NAMALWA (cell line): ENCODE measurements at regions not wholly inside any gene's neighbourhood (a gene's known extent, or its start where the extent isn't known, plus 50 kb on each side); places are given as distances from the start of the nearest gene placed in this dataset.
A peak's percentile ranks its signal among the peaks of the same experiment; 100 is the strongest.

Source experiments
- DNase-seq: peaks from one replicate; pipeline ENCODE4 v3.0.0-alpha.2; 2015; ENCODE audit warnings: low spot score

DNA sequence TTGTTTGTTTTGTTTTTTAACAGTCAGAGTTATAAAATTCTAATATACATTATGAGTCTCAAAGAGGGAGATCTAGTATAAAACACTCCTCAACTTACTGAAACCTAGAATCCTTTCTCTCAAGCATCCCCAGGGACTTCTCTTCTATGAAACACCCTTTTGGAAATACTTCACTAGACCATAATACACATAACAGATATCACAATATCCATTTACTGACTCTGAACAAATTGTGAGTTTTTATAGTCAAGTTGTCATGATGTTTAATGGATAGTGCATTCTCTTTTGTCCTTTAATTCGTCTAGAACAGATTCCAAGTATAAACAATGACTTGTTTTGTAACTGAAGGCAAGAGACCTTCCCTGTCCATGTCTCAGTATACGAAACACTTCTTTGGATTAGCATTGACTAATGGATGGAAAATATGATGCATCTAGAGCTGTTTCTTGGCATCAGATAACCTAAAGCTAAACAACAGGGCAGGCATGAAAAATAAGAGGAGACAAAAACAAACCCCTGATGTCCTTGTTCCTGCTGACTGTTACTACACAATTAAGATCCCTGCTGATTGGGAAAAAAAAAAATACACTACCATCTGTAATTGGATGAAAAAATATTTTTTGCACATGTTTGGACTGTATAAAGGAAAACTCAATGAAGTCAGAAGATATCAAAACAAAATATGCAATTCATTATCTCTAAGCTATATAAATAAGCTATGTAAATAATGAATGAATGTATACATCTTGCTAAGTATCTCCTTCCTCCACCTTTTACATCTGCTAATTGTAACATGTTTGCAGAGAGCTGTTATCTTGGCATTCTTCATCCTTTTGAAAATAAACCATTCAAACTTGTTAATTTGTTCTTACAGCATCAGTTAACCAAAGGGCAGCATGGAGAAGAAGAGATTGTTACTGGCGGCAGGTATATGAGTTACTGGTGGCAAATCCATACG lies 214.2 kb downstream of the LACC1 start:
- DNase-seq, result no peak

DNA sequence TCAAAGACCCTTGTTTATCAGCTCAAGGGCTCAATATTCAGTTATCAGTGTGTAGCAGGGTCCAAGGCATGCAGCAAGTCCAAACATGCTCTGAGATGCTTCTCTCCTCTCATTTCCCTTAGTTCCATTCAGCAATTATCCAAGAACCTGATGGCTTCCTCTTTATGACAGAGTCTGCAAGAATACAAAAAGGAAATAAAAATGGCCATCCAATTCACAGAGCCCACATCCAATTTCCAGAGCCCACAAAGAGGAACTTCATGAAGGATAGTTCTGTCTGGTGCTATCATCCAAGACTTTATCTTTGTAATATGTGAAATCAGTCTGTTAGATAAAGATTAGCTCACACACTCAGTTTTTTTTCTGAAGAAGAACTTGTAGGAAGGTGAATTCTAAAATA lies 217.2 kb downstream of the LACC1 start:
- no peak for DNase-seq

DNA sequence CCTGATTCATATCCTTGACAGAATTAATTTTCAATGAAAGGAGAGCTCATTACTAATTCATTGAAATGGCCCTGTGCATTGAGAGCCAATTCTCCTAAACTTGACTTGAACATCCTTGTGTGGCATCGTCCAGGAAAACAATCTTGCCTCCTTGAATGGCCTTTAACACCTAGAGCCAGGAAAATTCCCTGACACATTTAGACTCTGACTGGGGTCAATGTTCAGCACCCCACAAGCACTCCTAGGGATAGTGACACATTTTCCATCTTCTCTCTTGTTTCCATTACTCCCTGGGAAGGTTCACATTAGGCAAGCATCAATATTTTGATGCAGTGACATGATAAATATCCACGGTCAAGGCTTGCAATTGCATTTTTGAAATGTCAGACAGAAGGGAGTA lies 218.9 kb downstream of the LACC1 start:
- no peak for DNase-seq

DNA sequence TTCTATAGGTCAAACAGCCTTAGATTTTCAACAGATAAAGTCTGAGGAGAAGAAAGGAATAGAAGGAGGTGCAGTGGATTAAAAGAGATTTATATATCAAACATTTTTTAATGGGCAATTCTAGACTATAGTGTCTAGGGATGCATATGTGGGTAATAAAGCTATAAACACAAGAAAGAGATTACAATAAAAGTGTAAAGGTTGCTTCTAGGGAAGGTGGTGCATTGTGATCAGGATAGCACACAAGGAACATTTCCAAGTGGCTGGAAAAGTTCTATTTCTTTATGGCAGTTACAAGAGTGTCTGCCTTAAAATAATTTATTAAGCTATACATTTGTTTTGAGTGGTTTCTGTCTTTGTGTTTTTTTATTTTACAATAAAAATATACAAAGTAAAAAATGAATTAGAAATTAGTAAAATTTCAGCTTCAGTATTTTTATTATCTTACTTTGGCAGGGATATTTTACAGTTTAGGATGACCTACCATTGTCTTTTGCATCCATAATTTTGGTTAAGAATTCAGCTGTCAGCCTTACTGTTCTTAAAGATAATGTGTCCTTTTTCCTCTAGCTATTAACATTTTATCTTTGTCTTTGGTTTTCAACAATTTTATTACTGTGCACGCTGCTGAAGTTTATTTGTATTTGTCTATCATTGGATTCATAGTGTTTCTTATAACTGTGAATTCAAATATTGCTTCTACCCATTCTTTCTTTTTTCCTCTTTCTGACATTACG lies 221.8 kb downstream of the LACC1 start:
- DNase-seq, result no peak

DNA sequence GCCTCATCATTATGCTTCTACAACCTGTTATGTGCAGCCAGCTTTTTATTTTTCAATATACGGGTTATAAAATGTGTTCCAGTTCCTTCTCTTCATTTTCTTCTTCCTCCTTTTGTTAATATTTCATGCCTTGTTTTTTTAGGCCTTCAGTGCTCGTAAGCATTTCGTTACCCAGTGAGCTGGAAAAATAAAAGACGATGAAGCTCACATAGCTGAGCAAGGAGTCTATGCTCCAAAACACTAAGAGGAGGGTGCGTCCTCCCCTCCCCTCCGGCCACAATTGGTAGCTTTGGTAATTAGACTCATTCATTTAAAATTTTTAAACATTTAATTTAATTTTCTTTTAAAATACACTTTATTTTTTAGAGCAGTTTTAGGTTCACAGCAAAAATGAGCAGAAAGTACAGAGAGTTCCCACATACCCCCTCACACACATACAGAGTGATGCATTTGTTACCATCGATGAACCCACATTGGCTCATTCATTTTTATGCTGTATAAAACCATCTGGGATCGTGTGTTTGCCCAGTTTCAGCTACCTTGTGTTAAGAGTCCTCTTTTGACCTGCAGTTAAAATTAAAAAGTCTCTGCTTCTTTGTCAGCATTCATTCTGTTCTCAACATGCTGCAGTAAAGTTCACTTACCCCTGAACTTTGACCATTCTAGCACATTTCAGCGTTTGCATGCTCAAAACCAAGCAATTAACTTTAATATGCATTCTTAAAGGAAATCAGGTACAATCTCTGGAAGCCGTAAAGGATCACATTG lies 223.9 kb downstream of the LACC1 start:
- DNase-seq, result no peak

DNA sequence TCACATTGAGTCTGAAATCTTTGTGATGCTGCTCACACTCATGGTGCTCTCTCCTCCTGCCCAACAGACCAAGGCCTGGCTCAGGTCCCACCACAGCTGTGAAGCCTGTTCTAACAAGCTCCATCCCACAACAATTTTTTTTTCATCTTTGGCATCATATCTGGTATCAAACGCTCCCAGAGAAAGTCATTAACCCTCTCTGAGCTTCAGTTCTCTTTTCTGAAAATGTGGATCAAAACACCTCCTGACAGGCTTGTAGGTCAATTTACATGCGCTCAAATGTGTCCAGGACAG lies 224.4 kb downstream of the LACC1 start:
- DNase-seq, result no peak

DNA sequence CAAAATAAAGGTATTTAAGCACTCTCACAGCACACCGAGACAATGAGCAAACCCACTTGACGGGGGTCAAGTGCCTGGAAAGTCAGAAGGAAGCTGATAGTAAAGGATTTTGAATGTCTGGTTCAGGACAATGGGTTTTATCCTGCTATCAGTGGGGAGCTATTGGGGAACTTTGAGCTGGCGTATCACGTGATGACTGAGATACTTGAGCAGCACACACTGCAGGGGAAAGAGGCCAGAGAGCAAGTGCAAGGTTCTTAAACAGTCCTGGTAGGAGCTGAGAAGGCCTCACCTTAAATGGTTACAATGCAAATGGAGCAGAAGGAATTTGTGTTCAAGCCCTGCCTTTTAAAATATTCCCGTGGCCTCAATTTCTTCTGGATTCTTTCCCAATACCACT lies 225.3 kb downstream of the LACC1 start:
- no peak for DNase-seq

DNA sequence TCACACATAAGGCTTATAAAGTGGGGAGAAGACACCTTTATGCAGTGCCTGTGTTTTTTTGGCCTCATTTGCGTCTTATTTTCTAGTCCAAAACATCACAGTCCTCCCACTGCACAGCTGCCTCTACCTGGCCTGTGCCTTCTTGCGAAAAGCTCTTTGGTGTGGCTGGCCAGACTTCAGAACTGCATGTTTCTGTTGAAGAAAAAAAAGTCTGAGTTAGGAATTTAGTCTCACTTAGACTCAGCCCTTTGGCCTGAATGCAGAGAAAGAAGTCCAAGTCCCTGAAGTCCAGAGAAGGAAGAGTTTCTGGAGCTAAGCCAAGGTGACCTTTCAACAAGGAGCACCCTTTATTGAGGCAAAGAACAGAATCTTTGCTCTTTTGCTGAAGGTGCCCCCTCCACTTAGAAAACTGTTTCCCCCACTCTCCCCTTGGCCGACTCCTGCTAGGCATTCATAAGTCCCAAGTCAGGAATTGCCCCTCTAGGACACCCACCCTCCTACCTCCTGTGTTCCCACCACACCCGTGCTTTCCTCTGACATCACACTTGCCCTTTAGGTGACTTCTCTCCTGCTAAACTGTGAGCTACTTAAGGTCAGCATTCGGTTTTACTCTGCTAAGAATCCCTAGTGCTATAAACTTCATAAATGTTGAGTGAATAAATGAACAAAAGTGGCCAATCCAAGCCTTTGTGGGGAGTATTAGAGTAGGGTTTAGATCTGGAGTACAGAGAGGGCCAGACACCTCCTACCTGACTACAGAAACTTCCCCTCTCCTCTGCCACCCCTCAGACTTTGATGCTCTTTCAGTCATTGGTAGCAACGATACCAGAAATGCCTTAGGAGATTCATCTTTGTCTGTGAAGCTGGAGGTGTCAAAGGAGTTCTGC lies 226.8 kb downstream of the LACC1 start:
- no peak for DNase-seq

DNA sequence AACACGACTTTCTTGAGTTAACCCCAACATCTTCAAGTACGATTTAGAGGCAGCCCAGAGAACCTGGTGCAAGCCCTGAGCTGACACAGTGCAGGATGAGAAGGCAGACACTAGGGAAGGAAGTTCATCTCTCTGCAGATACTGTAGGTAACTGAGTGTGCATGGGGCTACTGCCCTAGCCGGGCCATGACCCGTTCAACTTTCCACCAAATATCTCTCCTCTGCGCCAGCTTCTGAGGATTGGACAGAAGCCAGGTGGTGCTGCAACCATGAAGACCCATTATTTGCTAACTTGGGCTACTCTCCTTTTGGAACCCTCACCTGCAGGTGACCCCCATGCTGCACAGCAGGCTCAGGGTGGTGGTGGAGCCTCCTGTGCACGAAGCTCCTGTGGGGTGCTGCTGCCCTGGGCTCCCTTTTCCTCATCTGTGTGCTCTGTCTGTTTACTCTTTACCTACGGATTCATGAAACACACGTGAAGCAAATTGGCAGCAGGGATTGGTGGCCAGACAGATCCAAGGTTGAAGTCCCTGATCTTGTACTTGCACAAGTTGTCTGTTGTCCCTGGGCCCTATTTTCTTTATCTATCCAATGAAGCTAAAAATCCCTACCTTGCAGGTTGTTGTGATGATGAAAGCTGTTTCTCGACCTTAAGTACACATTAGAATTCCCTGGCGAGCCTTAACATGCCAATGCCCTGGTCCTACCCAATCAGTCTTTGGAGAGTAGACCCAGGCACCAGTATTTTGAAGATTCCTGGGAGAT lies 227.8 kb downstream of the LACC1 start:
- no peak for DNase-seq

DNA sequence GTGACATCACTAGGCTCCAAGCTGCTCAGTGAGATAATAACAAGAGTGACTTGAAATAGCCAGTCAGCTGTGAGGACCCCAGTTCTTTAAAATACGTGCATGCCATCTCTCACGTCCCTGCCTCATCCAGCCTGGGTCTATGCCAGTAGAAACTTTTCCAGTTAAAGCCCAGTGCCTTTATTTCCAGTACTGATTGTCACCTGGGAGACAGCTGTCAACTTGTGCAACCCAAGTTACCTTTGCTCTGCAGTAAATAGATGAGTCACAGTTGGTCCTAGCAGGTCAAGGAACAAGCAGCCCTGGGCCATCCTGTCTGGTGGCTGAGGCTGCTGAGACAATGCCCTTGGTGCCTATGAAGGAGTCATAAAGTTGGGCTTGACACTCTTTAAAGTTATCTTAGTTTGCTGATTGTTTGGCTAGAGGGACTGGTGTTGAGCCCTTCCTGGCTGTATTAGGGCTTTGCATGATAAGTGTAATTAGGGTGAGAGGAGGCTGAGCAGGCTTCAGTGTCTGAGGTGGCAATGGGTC lies 228.7 kb downstream of the LACC1 start:
- DNase-seq, result no peak

DNA sequence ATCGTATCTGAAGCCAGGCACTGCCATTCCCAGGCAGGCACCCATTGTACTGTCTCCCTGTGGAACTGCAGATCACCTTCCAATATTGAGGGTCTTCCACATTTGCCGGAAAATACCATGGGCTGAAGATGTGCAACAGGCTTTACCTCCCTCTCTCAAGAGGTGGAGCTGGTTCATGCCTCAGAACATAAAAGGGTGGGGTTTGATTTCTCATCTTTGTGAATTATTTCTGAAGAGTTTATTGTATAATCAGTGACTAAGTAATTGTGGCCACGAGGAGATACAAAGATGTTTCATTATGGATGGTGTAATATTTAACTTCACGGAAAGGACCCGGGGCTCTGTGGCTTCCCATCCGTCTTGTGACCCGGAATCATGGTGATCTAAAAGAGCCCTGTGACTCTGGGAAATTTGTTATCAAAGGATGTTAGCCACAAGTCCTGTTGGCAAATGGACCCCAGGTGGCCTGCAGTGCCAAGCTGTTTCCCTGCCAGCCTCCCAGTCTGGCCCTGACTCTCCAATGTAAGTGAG lies 230.5 kb downstream of the LACC1 start:
- DNase-seq, result no peak

DNA sequence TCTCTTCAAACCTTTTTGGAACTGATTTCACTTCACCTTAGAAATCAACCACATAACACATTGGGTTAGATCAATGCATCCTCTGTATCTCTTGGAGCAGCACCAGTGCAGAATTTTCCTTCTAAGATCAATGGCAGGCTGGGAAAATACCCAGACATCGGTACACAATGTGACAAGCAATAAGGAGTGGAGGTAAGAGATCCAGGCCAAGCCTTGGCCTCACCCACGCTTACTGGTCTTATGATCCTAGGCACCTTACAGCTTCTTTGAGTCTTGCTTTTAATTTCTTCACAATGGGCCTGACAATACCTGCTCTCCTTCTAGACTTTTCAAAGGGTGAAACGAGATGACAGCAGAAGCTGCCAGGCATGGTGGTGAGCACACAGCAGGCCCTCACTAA lies 232.0 kb downstream of the LACC1 start:
- no peak for DNase-seq

DNA sequence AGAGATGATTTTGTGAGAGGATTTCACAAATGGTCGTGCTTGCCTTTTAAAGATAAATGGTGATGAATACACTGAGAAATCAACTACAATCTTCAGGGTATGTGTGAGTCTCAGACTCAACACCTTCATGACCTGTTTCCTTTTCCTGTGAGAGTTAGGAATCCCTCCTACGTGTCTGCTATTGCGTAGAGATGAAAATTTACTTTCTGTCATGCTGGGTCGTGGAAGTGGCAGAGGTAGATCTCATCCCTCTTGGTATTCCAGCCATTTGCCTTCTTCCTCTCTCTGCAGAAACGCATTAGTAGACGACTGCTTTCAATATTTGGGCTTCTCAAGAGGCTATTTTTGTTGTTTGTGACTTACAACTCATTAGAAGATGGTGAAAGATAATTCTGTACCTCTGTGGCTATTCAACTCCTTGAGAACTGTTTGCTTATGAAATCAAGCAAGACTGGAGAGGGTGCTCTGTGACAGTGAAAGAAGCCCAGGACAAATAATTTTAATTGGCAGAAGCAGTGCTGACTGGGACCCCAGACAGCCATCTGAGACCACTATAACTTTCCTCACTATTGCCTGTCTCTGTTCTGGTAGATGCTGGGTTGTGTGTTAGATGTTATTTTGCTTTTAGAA lies 233.1 kb downstream of the LACC1 start:
- DNase-seq, result no peak

DNA sequence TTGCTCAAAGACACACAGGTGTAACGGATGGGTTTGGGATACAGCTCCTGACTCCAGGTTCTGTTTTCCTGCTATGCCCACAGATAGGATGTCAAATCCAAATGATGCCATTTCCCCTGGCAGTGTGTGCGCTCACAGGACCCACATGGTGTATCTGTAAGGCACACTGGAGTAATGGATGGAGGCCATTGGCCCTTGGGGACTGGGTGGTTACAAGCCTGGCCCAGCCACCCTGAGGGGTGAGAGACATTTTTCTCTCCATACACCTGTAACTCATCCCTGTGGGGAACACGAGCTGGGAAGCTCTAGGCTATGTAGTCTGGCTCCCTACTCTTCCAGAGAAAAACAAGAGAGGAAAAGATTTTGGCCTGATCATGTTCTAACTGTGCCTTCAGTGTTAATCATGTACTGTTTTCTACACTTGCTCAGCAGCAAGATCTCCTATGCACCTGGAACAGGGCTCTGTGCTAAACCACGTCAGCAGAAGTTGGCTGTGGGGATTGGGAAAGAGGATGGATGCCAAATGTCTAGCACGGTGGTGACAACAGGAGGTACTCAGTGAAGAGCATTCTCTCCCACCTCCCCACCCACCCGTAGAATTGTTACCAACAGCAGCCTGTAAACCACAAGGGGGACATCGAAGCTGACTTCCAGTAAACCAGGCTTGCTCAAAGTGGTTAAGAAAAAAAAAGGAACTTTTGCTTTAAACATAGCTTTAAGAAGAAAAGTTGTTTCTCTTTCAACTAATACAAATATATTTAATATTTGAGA lies 237.0 kb downstream of the LACC1 start:
- DNase-seq, result peak; percentile 47

DNA sequence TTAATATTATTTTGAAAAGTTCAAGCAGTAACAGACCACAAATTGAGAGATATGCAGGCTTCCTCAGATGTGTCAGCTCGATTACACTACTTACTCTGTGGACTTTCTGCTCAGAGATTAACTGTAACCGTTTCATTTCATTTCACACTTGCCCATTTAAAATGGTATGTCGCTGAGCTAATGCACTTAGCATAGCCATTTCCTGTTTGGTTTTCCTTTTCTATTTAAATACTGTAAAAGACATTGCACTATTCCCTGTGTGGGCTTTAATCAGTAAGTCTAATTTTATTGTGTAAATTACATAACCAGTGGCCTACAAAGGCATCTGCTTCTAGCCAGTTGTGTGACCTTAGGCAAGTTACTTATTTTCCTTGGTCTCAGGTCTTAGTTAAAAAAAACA lies 237.6 kb downstream of the LACC1 start:
- DNase-seq, result peak; percentile 23

DNA sequence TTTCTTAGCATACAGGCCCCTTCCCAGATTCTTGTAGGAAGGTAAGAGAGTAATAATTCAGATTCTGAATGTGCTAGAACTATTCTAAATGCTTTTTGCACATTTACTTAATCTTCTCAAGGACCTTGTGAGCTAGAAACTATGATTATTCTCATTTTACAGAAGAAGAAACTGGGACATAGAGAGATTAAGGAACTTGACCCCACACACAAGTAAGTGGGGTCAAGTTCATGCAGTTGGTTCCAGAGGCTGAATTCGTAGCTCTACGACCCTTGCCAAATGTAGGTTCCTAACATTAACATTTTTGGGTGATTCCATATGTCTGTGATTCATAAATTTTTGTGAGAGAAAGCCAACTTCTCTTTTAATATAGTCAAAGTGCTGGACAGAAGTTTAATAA lies 238.1 kb downstream of the LACC1 start:
- DNase-seq, result no peak

DNA sequence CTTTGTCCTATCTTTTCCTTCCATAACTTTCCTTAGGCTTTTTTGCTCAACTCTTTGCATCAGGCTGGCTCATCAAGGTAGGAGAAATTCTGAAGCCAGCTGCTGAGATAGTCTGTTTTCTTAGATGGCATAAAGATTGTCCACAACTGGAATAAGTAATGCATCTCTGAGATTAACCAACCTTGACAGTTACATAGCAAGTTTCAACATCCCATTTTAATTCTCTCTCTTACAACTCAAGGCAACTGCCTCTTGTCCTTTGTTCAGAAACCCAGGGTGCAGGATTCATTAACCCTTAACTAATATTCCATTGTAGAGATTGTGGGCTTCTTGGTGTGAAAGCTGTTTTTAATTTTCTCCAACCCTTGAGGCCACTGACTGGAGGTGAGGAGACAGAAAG lies 239.2 kb downstream of the LACC1 start:
- no peak for DNase-seq

DNA sequence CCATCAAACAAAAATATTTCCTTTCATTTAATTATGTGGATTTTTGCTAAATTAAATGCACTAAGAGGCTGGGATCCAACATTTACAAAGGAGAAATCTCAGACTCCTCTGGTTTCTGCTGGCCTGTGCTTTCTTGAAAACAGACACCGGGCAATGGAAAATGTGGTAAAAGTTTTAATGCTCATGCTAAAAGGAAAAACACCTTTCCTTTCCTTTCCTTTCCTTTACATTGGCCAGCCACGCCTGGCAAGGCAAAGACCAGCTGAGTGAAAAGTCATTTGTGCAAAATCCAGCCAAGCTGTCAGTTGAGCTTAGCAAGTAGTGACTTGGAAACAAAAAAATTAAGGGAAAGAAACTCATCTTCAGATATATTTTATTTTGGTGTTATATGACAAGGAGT lies 240.3 kb downstream of the LACC1 start:
- DNase-seq, result no peak
